Activated effector memory CD4-positive, alpha-beta T cell treated with anti-CD3 and anti-CD28 coated beads, Interleukin-2, amount 50 U/mL, for 16 hours (primary cell): ENCODE measurements at regions not wholly inside any gene's neighbourhood (a gene's known extent, or its start where the extent isn't known, plus 50 kb on each side); places are given as distances from the start of the nearest gene placed in this dataset.

ENCODE experiments used
- DNase-seq: peaks from one replicate; pipeline ENCODE4 v3.0.0-alpha.2; 2020

- DNase-seq = no peak
Measured at GRCh38 chr4:155512817-155513216, 136.1 kb upstream of the MAP9 start.

- no peak for DNase-seq
Measured at GRCh38 chr4:155512046-155512445, 135.3 kb upstream of the MAP9 start.

GRCh38 chr4:155510771-155511170 lies 134.0 kb upstream of the MAP9 start:
- no peak for DNase-seq

GRCh38 chr4:155509555-155509954 lies 132.8 kb upstream of the MAP9 start:
- no peak for DNase-seq

- no peak for DNase-seq
Measured at GRCh38 chr4:155506745-155507144, 130.0 kb upstream of the MAP9 start.

GRCh38 chr4:155505321-155505720 lies 128.6 kb upstream of the MAP9 start:
- no peak for DNase-seq

GRCh38 chr4:155497306-155497705 lies 120.5 kb upstream of the MAP9 start:
- no peak for DNase-seq

GRCh38 chr4:155496294-155496626 lies 119.5 kb upstream of the MAP9 start:
- DNase-seq = no peak

- DNase-seq = no peak
Measured at GRCh38 chr4:155495572-155496293, 119.0 kb upstream of the MAP9 start.

GRCh38 chr4:155494037-155494718 lies 117.4 kb upstream of the MAP9 start:
- no peak for DNase-seq

GRCh38 chr4:155491336-155492120 lies 114.8 kb upstream of the MAP9 start:
- no peak for DNase-seq

- no peak for DNase-seq
Measured at GRCh38 chr4:155489271-155489670, 112.5 kb upstream of the MAP9 start.

- DNase-seq = no peak
Measured at GRCh38 chr4:155488691-155489090, 111.9 kb upstream of the MAP9 start.

- no peak for DNase-seq
Measured at GRCh38 chr4:155487210-155487609, 110.4 kb upstream of the MAP9 start.

GRCh38 chr4:155481150-155481549 lies 104.4 kb upstream of the MAP9 start:
- DNase-seq = no peak

- no peak for DNase-seq
Measured at GRCh38 chr4:155479835-155480234, 103.1 kb upstream of the MAP9 start.

- no peak for DNase-seq
Measured at GRCh38 chr4:155478336-155478835, 101.6 kb upstream of the MAP9 start.

- no peak for DNase-seq
Measured at GRCh38 chr4:155474758-155475157, 98.0 kb upstream of the MAP9 start.

- DNase-seq = no peak
Measured at GRCh38 chr4:155473420-155474095, 96.8 kb upstream of the MAP9 start.

- no peak for DNase-seq
Measured at GRCh38 chr4:155468282-155468681, 91.5 kb upstream of the MAP9 start.

GRCh38 chr4:155450676-155451075 lies 73.9 kb upstream of the MAP9 start:
- no peak for DNase-seq

- no peak for DNase-seq
Measured at GRCh38 chr4:155445306-155445705, 68.5 kb upstream of the MAP9 start.

GRCh38 chr4:155444721-155445120 lies 68.0 kb upstream of the MAP9 start:
- no peak for DNase-seq
